K562 (cell line): ENCODE measurements at regions not wholly inside any gene's neighbourhood (a gene's known extent, or its start where the extent isn't known, plus 50 kb on each side); places are given as distances from the start of the nearest gene placed in this dataset.

Source experiments
- ATAC-seq: fragments of 200-7000 bp; cut with Tn5 transposase; 3 replicates; pipeline ENCODE4 v1.9.1; 2020; ENCODE audit warnings: moderate library complexity
- BruUV-seq: library from RNA; stranded (reverse); fragments of 400-500 nt; replicated peaks from 2 replicates; lab custom pipeline; 2021; lab: Mats Ljungman, UMichigan
- CTCF ChIA-PET: fragments of 300-600 bp; formaldehyde crosslinking; extraction: SDS; loops from one replicate; lab custom pipeline; 2021; ENCODE audit warnings: low intra/inter-chr PET ratio; lab: Yijun Ruan, JAX
- POLR2A ChIA-PET: fragments of 300-600, 350-650 bp; sonication (Branson Sonifier 250); formaldehyde crosslinking; extraction: SDS; loops from one replicate; lab custom pipeline; 2021; ENCODE audit warnings: antibody characterized with exemption, inconsistent platforms; lab: Yijun Ruan, JAX
- DNase-seq, 4 experiments: peaks; one replicate each; pipeline versions ENCODE4 v3.0.0 to v3.0.0-alpha.2; 2011 to 2018; ENCODE audit warnings: low spot score in 3 of 4, mixed read lengths in 3 of 4; ENCODE audit errors: extremely low read depth in 1 of 4
- FAIRE-seq: peaks from 2 replicates; lab custom pipeline; 2011; peaks lifted over from hg19 to GRCh38; lab: Jason Lieb, UNC
- H2AFZ ChIP-seq: 2 replicates; pipeline ENCODE4 v1.6.0; 2011; ENCODE audit warnings: low read depth, low read length, control low read depth, inconsistent platforms
- H3K27ac ChIP-seq: fragments of 200-600 bp; 3 replicates; pipeline ENCODE4 v1.8.0; 2011; ENCODE audit warnings: low read depth, mild to moderate bottlenecking, control low read depth, inconsistent platforms, low read length, moderate library complexity, mixed read lengths; ENCODE audit errors: extremely low read depth
- H3K27me3 ChIP-seq, 2 experiments: fragments of 300-600 bp in 1 of 2; 2 replicates in 1 of 2; 3 replicates in 1 of 2; pipeline versions ENCODE4 v1.6.0 to v1.8.0; 2011; ENCODE audit warnings: inconsistent platforms in 2 of 2, low read length in 2 of 2, mild to moderate bottlenecking in 1 of 2, mixed read lengths in 1 of 2, moderate library complexity in 1 of 2; ENCODE audit not compliant: control insufficient read depth in 2 of 2, insufficient read depth in 2 of 2
- H3K36me3 ChIP-seq: fragments of 300-600 bp; 3 replicates; pipeline ENCODE4 v1.8.0; 2011; ENCODE audit warnings: mild to moderate bottlenecking, low read length, inconsistent platforms; ENCODE audit not compliant: control insufficient read depth, insufficient read depth
- H3K4me1 ChIP-seq, 2 experiments: fragments of 200-600 bp in 1 of 2; replicated peaks in 1 of 2; 2 replicates in 1 of 2; 3 replicates in 1 of 2; pipeline versions ENCODE4 v1.5.1 to v1.8.0; 2011; ENCODE audit warnings: inconsistent platforms in 2 of 2, low read length in 2 of 2, mild to moderate bottlenecking in 1 of 2, mixed read lengths in 1 of 2, moderate library complexity in 1 of 2; ENCODE audit not compliant: control insufficient read depth in 2 of 2, insufficient read depth in 2 of 2
- H3K4me2 ChIP-seq: 2 replicates; pipeline ENCODE4 v1.6.1; 2011; ENCODE audit warnings: low read length, control low read depth, inconsistent platforms, mixed read lengths; ENCODE audit not compliant: insufficient read depth
- H3K4me3 ChIP-seq: fragments of 200-600 bp; sonication (generic), shearing (Covaris generic); 2 replicates; pipeline ENCODE4 v1.5.1; 2016; ENCODE audit warnings: control low read depth, inconsistent platforms
- H3K79me2 ChIP-seq: fragments of 200-600 bp; 3 replicates; pipeline ENCODE4 v1.8.0; 2011; ENCODE audit warnings: low read length, inconsistent platforms; ENCODE audit not compliant: control insufficient read depth, insufficient read depth
- H3K9ac ChIP-seq, 2 experiments: 2 replicates each; pipeline versions ENCODE4 v1.6.0 to v1.6.1; 2011; ENCODE audit warnings: low read depth in 2 of 2, low read length in 2 of 2, control low read depth in 1 of 2, inconsistent platforms in 1 of 2, mild to moderate bottlenecking in 1 of 2, mixed read lengths in 1 of 2; ENCODE audit not compliant: insufficient read depth in 1 of 2
- H3K9me1 ChIP-seq: one replicate; pipeline ENCODE4 v1.6.0; 2011; ENCODE audit warnings: inconsistent platforms, mild to moderate bottlenecking, low read length, moderate library complexity; ENCODE audit not compliant: control insufficient read depth, insufficient read depth
- H3K9me3 ChIP-seq: replicated peaks from 2 replicates; pipeline ENCODE4 v1.5.1; 2011; ENCODE audit warnings: low read depth, low read length, inconsistent platforms; ENCODE audit not compliant: control insufficient read depth, insufficient read depth
- H4K20me1 ChIP-seq: replicated peaks from 2 replicates; pipeline ENCODE4 v1.6.1; 2011; ENCODE audit warnings: low read length, inconsistent platforms, mixed read lengths; ENCODE audit not compliant: control insufficient read depth, insufficient read depth
- RUNX1 ChIP-seq: sonication (generic); IDR thresholded peaks from 2 replicates; pipeline ENCODE4 v1.6.1; 2016; ENCODE audit warnings: antibody characterized with exemption, low read depth
- THAP12 ChIP-seq: fragments of 250-450 bp; sonication (Bioruptor Pico); IDR thresholded peaks from 2 replicates; pipeline ENCODE4 v1.9.0; 2021; ENCODE audit warnings: mild to moderate bottlenecking, inconsistent platforms
- ZFP91 ChIP-seq: sonication (generic); formaldehyde crosslinking; IDR thresholded peaks from 2 replicates; pipeline ENCODE4 v1.8.0; 2022; ENCODE audit warnings: mild to moderate bottlenecking, missing genetic modification reagents
- ZNF12 ChIP-seq: sonication (generic); formaldehyde crosslinking; IDR thresholded peaks from 2 replicates; pipeline ENCODE4 v1.4.0; 2020; ENCODE audit warnings: mild to moderate bottlenecking, missing genetic modification reagents
- ZNF217 ChIP-seq: sonication (generic); formaldehyde crosslinking; IDR thresholded peaks from 2 replicates; pipeline ENCODE4 v1.8.0; 2022; ENCODE audit warnings: mild to moderate bottlenecking, missing genetic modification reagents
- WGBS: fragments of 100-300 bp; shearing (Covaris generic); methylation state at CpG from one replicate; pipeline ENCODE4 v1.1.6; 2016; ENCODE audit warnings: low coverage, mixed read lengths; ENCODE audit not compliant: insufficient coverage; ENCODE audit errors: missing lambda C conversion rate; 5-methylcytosine and 5-hydroxymethylcytosine counted together
- in situ Hi-C: fragments of 300-500 bp; cut with MboI; formaldehyde crosslinking; loops from 4 replicates; pipeline ENCODE4 v1.15.0; 2018; ENCODE audit warnings: inconsistent platforms, mixed read lengths
- intact Hi-C: fragments of 100-400 bp; cut with micrococcal nuclease; formaldehyde crosslinking; loops from 2 replicates; pipeline ENCODE4 v1.14.2; 2022

DNA sequence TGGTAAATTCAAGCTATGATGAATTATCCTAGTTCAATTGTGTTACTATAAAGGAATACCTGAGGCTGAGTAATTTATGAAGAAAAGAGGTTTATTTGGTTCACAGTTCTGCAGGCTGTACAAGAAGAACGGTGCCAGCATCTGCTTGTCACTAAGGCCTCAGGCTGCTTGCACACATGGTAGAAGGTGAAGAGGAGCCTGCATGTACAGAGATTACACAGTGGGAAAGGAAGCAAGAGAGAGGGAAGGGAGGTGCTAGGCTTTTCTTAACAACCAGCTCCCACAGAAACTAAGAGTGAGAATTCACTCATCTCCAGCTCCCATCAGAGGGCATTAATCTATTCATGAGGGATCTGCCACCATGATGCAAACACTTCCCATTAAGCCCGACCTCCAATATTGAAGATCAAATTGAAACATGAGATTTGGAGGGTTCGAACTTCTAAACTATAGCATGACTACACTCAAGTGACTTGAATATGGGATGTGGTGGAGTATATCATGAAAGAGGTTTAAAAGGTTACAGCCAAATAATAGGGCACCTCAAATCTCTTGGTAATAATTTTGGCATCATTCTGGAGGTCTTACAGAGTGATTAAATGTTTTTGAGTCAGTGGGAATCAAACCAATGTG, 58.4 kb upstream of the ETAA1 start:
- H3K27me3 ChIP-seq: no peaks in the 10 kb centered on the region
- intact Hi-C loops: no loop called here

More for the DNA sequence above, 58.4 kb upstream of the ETAA1 start:
- DNase-seq: no peak
- BruUV-seq: no TSS peak
- in situ Hi-C loops: no loop called here
- ATAC-seq: no peak
- POLR2A ChIA-PET: no interaction called here
- no peaks in the 10 kb centered on the region for H4K20me1 ChIP-seq
- no peak overlapping the region for H3K4me2 ChIP-seq
- WGBS: 0% methylated on average over 3 of the region's 3 CpGs
- H3K36me3 ChIP-seq: no peaks in the 10 kb centered on the region
- H3K9ac ChIP-seq: no peak overlapping the region
- CTCF ChIA-PET: no interaction called here
- H3K9me3 ChIP-seq: no peaks in the 10 kb centered on the region
- H3K27ac ChIP-seq: no peak overlapping the region
- no peaks in the 10 kb centered on the region for H3K9me1 ChIP-seq
- no peaks in the 10 kb centered on the region for H3K79me2 ChIP-seq
- no peak overlapping the region for H3K4me3 ChIP-seq
- no peak for TF ChIP-seq ZNF217 (CRISPR knock-in tag)
- no peak for TF ChIP-seq ZNF12 (CRISPR knock-in tag)
- no peak for TF ChIP-seq ZFP91 (CRISPR knock-in tag)
- TF ChIP-seq RUNX1: no peak
- TF ChIP-seq THAP12 (CRISPR knock-in tag): no peak
- H3K4me1 ChIP-seq: no peaks in the 10 kb centered on the region
- H2AFZ ChIP-seq: no peak overlapping the region
- no peak for FAIRE-seq
